ENCODE measurements at regions not wholly inside any gene's neighbourhood (a gene's known extent, or its start where the extent isn't known, plus 50 kb on each side); places are given as distances from the start of the nearest gene placed in this dataset.
A peak's percentile ranks its signal among the peaks of the same experiment; 100 is the strongest.

- DNase-seq: no peak
- peak overlapping the region in 7 of 8 donors; percentile 29 to 75 (median 62) for H3K27ac ChIP-seq
- 12 to 21% (median 17%) methylated on average over 3 of the region's 3 CpGs for WGBS, 5 donors
- peak overlapping the region in 1 of 8 donors; percentile 36 for H3K4me3 ChIP-seq
- intact Hi-C loops (cut with DNase I; ENCODE audit: low total_unique reads): loop anchor here (10.0 kb wide), 1 partner anchor 716 kb away; no protein-coding TSS in a partner anchor
- no peaks in the 10 kb centered on the region for H3K36me3 ChIP-seq
- no peaks in the 10 kb centered on the region for H3K27me3 ChIP-seq (replicated peaks in 1 of 7)
- TF ChIP-seq POLR2AphosphoS5 (IDR thresholded peaks at IDR 0.05) (no peak), CTCF (IDR thresholded peaks at IDR 0.05 in 8 of 11, conservative IDR thresholded peaks at IDR 0.05 in 3 of 11) (peak in 10 of 11 experiments; percentile 16 to 75 (median 59)), POLR2A (IDR thresholded peaks at IDR 0.05) (no peak)
- H3K9me3 ChIP-seq: no peaks in the 10 kb centered on the region
- peaks cover 0 to 15% (median 2%) of the 10 kb centered on the region in 6 donors for H3K4me1 ChIP-seq
Observed at GRCh38 chr2:160970052-160970965, 189.9 kb upstream of the TANK start.

GRCh38 chr2:160973991-160974390 lies 186.2 kb upstream of the TANK start:
- peaks cover 0 to 7% (median 0%) of the 10 kb centered on the region in 6 donors for H3K4me1 ChIP-seq
- no peak overlapping the region for H3K4me3 ChIP-seq
- no peaks in the 10 kb centered on the region for H3K36me3 ChIP-seq
- peaks cover 0 to 3% (median 0%) of the 10 kb centered on the region in 8 donors for H3K9me3 ChIP-seq
- DNase-seq: no peak
- H3K27me3 ChIP-seq (replicated peaks in 1 of 7): no peaks in the 10 kb centered on the region
- no peak overlapping the region for H3K27ac ChIP-seq
- TF ChIP-seq CTCF (IDR thresholded peaks at IDR 0.05 in 8 of 11, conservative IDR thresholded peaks at IDR 0.05 in 3 of 11): no peak
- no peak for TF ChIP-seq POLR2AphosphoS5 (IDR thresholded peaks at IDR 0.05)
- no peak for TF ChIP-seq POLR2A (IDR thresholded peaks at IDR 0.05)
- intact Hi-C loops (cut with DNase I; ENCODE audit: low total_unique reads): loop anchor here (10.0 kb wide), 1 partner anchor 719 kb away; no protein-coding TSS in a partner anchor

- H3K4me3 ChIP-seq: no peak overlapping the region
- DNase-seq: no peak
- H3K27me3 ChIP-seq (replicated peaks in 1 of 7): no peaks in the 10 kb centered on the region
- intact Hi-C loops (cut with DNase I; ENCODE audit: low total_unique reads): loop anchor here (10.0 kb wide), 1 partner anchor 720 kb away; no protein-coding TSS in a partner anchor
- 71 to 73% (median 72%) methylated on average over 4 of the region's 4 CpGs for WGBS, 5 donors
- H3K4me1 ChIP-seq: peaks cover 0 to 7% (median 0%) of the 10 kb centered on the region in 6 donors
- no peak for TF ChIP-seq CTCF (IDR thresholded peaks at IDR 0.05 in 8 of 11, conservative IDR thresholded peaks at IDR 0.05 in 3 of 11)
- no peak for TF ChIP-seq POLR2AphosphoS5 (IDR thresholded peaks at IDR 0.05)
- no peak for TF ChIP-seq POLR2A (IDR thresholded peaks at IDR 0.05)
- no peaks in the 10 kb centered on the region for H3K36me3 ChIP-seq
- H3K27ac ChIP-seq: no peak overlapping the region
- H3K9me3 ChIP-seq: peaks cover 0 to 6% (median 0%) of the 10 kb centered on the region in 8 donors
Observed at GRCh38 chr2:160974803-160975202, 185.4 kb upstream of the TANK start.

- H3K36me3 ChIP-seq: no peaks in the 10 kb centered on the region
- H3K27ac ChIP-seq: no peak overlapping the region
- 87 to 99% (median 92%) methylated on average over 2 of the region's 2 CpGs for WGBS, 5 donors
- peaks cover 0 to 6% (median 0%) of the 10 kb centered on the region in 8 donors for H3K9me3 ChIP-seq
- TF ChIP-seq POLR2A (IDR thresholded peaks at IDR 0.05) (no peak), POLR2AphosphoS5 (IDR thresholded peaks at IDR 0.05) (no peak), CTCF (IDR thresholded peaks at IDR 0.05 in 8 of 11, conservative IDR thresholded peaks at IDR 0.05 in 3 of 11) (no peak)
- intact Hi-C loops (cut with DNase I; ENCODE audit: low total_unique reads): loop anchor here (10.0 kb wide), 1 partner anchor 722 kb away; no protein-coding TSS in a partner anchor
- no peak overlapping the region for H3K4me3 ChIP-seq
- no peaks in the 10 kb centered on the region for H3K4me1 ChIP-seq
- H3K27me3 ChIP-seq (replicated peaks in 1 of 7): no peaks in the 10 kb centered on the region
- DNase-seq: no peak
Observed at GRCh38 chr2:160976797-160977196, 183.4 kb upstream of the TANK start.
